HL-60/S4 treated with phorbol 12-myristate 13-acetate at 8.2 ng/mL for 4 days and 3 days (cell line): ENCODE measurements at regions not wholly inside any gene's neighbourhood (a gene's known extent, or its start where the extent isn't known, plus 50 kb on each side); places are given as distances from the start of the nearest gene placed in this dataset.

Experiments
- in situ Hi-C: fragments of 300-500 bp; cut with MboI; formaldehyde crosslinking; loops from 2 replicates; pipeline ENCODE4 v1.15.0; 2022; ENCODE audit warnings: low sequenced_read_pairs

GRCh38 chr17:70772761-70773160 lies 603.4 kb downstream of the KCNJ2 start:
- in situ Hi-C loops: no loop called here

GRCh38 chr17:70773258-70773657 lies 603.9 kb downstream of the KCNJ2 start:
- in situ Hi-C loops: no loop called here

- in situ Hi-C loops: no loop called here
Measured at GRCh38 chr17:70774339-70775117, 605.2 kb downstream of the KCNJ2 start.

GRCh38 chr17:70775679-70776078 lies 606.3 kb downstream of the KCNJ2 start:
- in situ Hi-C loops: no loop called here

GRCh38 chr17:70776441-70776840 lies 607.1 kb downstream of the KCNJ2 start:
- in situ Hi-C loops: no loop called here

GRCh38 chr17:70780031-70780430 lies 610.7 kb downstream of the KCNJ2 start:
- in situ Hi-C loops: no loop called here

- in situ Hi-C loops: no loop called here
Measured at GRCh38 chr17:70786081-70786480, 616.7 kb downstream of the KCNJ2 start.

GRCh38 chr17:70787721-70788300 lies 618.5 kb downstream of the KCNJ2 start:
- in situ Hi-C loops: no loop called here

GRCh38 chr17:70791748-70792443 lies 622.6 kb downstream of the KCNJ2 start:
- in situ Hi-C loops: no loop called here

- in situ Hi-C loops: no loop called here
Measured at GRCh38 chr17:70794738-70795137, 625.4 kb downstream of the KCNJ2 start.

GRCh38 chr17:70795620-70796019 lies 626.3 kb downstream of the KCNJ2 start:
- in situ Hi-C loops: no loop called here

GRCh38 chr17:70796757-70797156 lies 627.4 kb downstream of the KCNJ2 start:
- in situ Hi-C loops: no loop called here

GRCh38 chr17:70797166-70797565 lies 627.8 kb downstream of the KCNJ2 start:
- in situ Hi-C loops: no loop called here

- in situ Hi-C loops: no loop called here
Measured at GRCh38 chr17:70804161-70804560, 634.8 kb downstream of the KCNJ2 start.

GRCh38 chr17:70808596-70808995 lies 639.3 kb downstream of the KCNJ2 start:
- in situ Hi-C loops: no loop called here

GRCh38 chr17:70810609-70811008 lies 641.3 kb downstream of the KCNJ2 start:
- in situ Hi-C loops: no loop called here

GRCh38 chr17:70813355-70813930 lies 644.1 kb downstream of the KCNJ2 start:
- in situ Hi-C loops: no loop called here

- in situ Hi-C loops: no loop called here
Measured at GRCh38 chr17:70819183-70819582, 649.9 kb downstream of the KCNJ2 start.

GRCh38 chr17:70820276-70820675 lies 650.9 kb downstream of the KCNJ2 start:
- in situ Hi-C loops: no loop called here

GRCh38 chr17:70825321-70826125 lies 656.2 kb downstream of the KCNJ2 start:
- in situ Hi-C loops: loop anchor here (25.0 kb wide), 1 partner anchor 88 kb away; no protein-coding TSS in a partner anchor

- in situ Hi-C loops: loop anchor here (25.0 kb wide), 1 partner anchor 93 kb away; no protein-coding TSS in a partner anchor
Measured at GRCh38 chr17:70829876-70830275, 660.5 kb downstream of the KCNJ2 start.
